ENCODE measurements at regions not wholly inside any gene's neighbourhood (a gene's known extent, or its start where the extent isn't known, plus 50 kb on each side); places are given as distances from the start of the nearest gene placed in this dataset.

- WGBS, 2 donors, result 63 to 72% methylated on average over 5 to 6 of the region's 6 CpGs
- no peak for DNase-seq
Observed at GRCh38 chr19:31539386-31539785, 190.2 kb upstream of the TSHZ3 start.

GRCh38 chr19:31541396-31541795 lies 192.2 kb upstream of the TSHZ3 start:
- WGBS, 2 donors, result 5 to 29% methylated on average over 2 of the region's 2 CpGs
- no peak overlapping the region for H3K4me3 ChIP-seq
- no peaks in the 10 kb centered on the region for H3K36me3 ChIP-seq
- intact Hi-C loops (cut with DNase I), result no loop called here
- DNase-seq, result no peak
- no peaks in the 10 kb centered on the region for H3K27me3 ChIP-seq
- peaks cover 0 to 9% (median 0%) of the 10 kb centered on the region in 3 donors for H3K9me3 ChIP-seq
- TF ChIP-seq POLR2A (IDR thresholded peaks at IDR 0.05) (no peak), CTCF (IDR thresholded peaks at IDR 0.05) (no peak)
- H3K27ac ChIP-seq, result no peak overlapping the region
- H3K4me1 ChIP-seq, result no peaks in the 10 kb centered on the region

More at GRCh38 chr19:31539386-31539785, 190.2 kb upstream of the TSHZ3 start:
- no peak for TF ChIP-seq POLR2A (IDR thresholded peaks at IDR 0.05)
- no peak for TF ChIP-seq CTCF (IDR thresholded peaks at IDR 0.05)
- Histone ChIP-seq H3K27ac (no peak overlapping the region), H3K27me3 (no peaks in the 10 kb centered on the region), H3K4me1 (no peaks in the 10 kb centered on the region), H3K36me3 (no peaks in the 10 kb centered on the region), H3K4me3 (no peak overlapping the region), H3K9me3 (peaks cover 0 to 9% (median 0%) of the 10 kb centered on the region in 3 donors)
- intact Hi-C loops (cut with DNase I), result no loop called here

- no peak for DNase-seq
- no peaks in the 10 kb centered on the region for H3K4me1 ChIP-seq
- 80 to 88% methylated on average over 5 of the region's 5 CpGs for WGBS, 2 donors
- TF ChIP-seq CTCF (IDR thresholded peaks at IDR 0.05) (no peak), POLR2A (IDR thresholded peaks at IDR 0.05) (no peak)
- no peak overlapping the region for H3K27ac ChIP-seq
- H3K4me3 ChIP-seq, result no peak overlapping the region
- peaks cover 0 to 9% (median 0%) of the 10 kb centered on the region in 3 donors for H3K9me3 ChIP-seq
- no peaks in the 10 kb centered on the region for H3K36me3 ChIP-seq
- H3K27me3 ChIP-seq, result no peaks in the 10 kb centered on the region
- intact Hi-C loops (cut with DNase I), result no loop called here
Observed at GRCh38 chr19:31543456-31543855, 194.2 kb upstream of the TSHZ3 start.

GRCh38 chr19:31545777-31546176 lies 196.5 kb upstream of the TSHZ3 start:
- WGBS, 2 donors, result 25 to 29% methylated on average over 2 of the region's 2 CpGs
- Histone ChIP-seq H3K36me3 (no peaks in the 10 kb centered on the region), H3K27ac (no peak overlapping the region), H3K27me3 (no peaks in the 10 kb centered on the region), H3K4me1 (no peaks in the 10 kb centered on the region), H3K9me3 (no peaks in the 10 kb centered on the region), H3K4me3 (no peak overlapping the region)
- no peak for DNase-seq
- no peak for TF ChIP-seq POLR2A (IDR thresholded peaks at IDR 0.05)
- no peak for TF ChIP-seq CTCF (IDR thresholded peaks at IDR 0.05)
- intact Hi-C loops (cut with DNase I), result no loop called here

GRCh38 chr19:31546205-31546960 lies 197.1 kb upstream of the TSHZ3 start:
- TF ChIP-seq CTCF (IDR thresholded peaks at IDR 0.05) (no peak), POLR2A (IDR thresholded peaks at IDR 0.05) (no peak)

More at GRCh38 chr19:31546205-31546960, 197.1 kb upstream of the TSHZ3 start:
- DNase-seq, result no peak
- 52 to 73% methylated on average over 9 of the region's 9 CpGs for WGBS, 2 donors
- Histone ChIP-seq H3K9me3 (no peaks in the 10 kb centered on the region), H3K4me3 (no peak overlapping the region), H3K27me3 (no peaks in the 10 kb centered on the region), H3K36me3 (no peaks in the 10 kb centered on the region), H3K27ac (no peak overlapping the region), H3K4me1 (no peaks in the 10 kb centered on the region)
- intact Hi-C loops (cut with DNase I), result no loop called here
